ENCODE measurements at regions not wholly inside any gene's neighbourhood (a gene's known extent, or its start where the extent isn't known, plus 50 kb on each side); places are given as distances from the start of the nearest gene placed in this dataset.
"Not testable (repeated sequence)": the region's sequence is repeated elsewhere in the genome, so short reads cannot be mapped to it uniquely, and the experiment has no call there.

- DNase-seq (ENCODE audit: low read depth in 4 of 4, low spot score in 2 of 4): no peak
These were observed 782.5 kb downstream of the TMTC2 start for GRCh38 chr12:83468988-83469908.

DNA sequence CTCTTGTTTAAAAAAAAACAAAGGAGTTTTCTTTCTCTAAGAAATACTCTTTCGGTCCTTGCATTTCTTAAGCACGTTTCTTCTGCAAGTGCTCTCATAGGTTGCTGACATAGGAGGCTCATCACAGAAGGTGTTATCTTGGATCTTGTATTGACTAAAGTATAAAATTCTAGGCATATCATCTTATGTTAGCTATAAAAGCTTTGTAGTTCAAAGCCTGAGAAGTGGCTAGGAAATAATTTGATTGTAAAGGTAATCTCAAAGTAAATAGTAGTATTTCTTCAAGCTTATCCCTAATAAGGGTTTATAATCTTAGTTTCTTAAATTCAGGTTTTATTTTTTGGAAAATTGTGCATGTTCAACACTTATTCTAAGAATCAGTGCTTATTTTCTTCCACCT lies 778.9 kb downstream of the TMTC2 start:
- DNase-seq (ENCODE audit: low read depth in 4 of 4, low spot score in 2 of 4): no peak

GRCh38 chr12:83462419-83462818 lies 775.7 kb downstream of the TMTC2 start:
- no peak for DNase-seq (ENCODE audit: low read depth in 4 of 4, low spot score in 2 of 4)

DNA sequence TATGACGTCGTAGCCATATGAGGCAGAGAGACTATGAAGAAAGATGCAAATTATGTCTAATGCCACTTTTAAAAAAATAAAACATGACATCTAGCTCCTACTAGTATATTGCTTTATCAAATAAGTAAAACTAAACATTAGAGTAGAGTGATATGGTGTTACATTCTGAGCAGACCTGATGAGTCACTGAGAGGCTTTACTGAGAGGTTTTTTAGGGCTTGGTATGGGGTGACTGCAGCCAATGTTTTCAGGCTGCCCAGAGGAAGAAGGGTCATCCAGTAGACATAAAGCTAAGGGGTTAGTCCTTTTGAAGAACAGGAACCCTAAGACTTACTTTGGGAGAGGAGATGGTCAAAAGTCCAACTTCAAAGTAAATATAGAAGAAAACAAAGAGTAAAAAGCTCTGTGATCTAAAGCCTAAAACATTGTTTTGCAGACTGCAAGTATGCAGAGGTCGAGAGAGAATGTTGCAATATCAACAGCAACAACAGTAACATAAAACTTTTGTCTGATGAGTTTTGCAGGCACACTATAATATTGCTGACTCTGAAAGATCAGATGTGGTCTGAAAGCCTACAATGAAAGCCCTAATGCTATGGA lies 774.7 kb downstream of the TMTC2 start:
- DNase-seq (ENCODE audit: low read depth in 4 of 4, low spot score in 2 of 4): no peak

GRCh38 chr12:83451189-83451588 lies 764.5 kb downstream of the TMTC2 start:
- no peak for DNase-seq (ENCODE audit: low read depth in 4 of 4, low spot score in 2 of 4)

GRCh38 chr12:83434600-83434999 lies 747.9 kb downstream of the TMTC2 start:
- no peak for DNase-seq (ENCODE audit: low read depth in 4 of 4, low spot score in 2 of 4)

- DNase-seq (ENCODE audit: low read depth in 4 of 4, low spot score in 2 of 4): no peak
These were observed 745.5 kb downstream of the TMTC2 start for GRCh38 chr12:83432176-83432719.

DNA sequence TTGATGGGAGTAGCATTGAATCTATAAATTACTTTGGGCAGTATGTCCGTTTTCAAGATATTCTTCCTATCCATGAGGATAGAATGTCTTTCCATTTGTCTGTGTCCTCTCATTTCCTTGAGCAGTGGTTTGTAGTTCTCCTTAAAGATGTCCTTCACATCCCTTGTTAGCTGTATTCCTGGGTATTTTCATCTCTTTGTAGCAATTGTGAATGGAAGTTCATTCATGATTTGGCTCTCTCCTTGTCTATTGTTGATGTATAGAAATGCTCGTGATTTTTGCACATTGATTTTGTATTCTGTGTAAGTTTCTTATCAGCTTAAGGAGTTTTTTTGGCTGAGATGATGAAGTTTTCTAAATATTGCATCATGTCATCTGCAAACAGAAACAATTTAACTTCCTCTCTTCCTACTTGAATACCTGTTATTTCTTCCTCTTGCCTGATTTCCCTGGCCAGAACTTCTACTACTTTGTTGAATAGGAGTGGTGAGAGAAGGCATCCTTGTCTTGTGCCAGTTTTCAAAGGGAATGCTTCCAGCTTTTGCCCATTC lies 741.0 kb downstream of the TMTC2 start:
- DNase-seq (ENCODE audit: low read depth in 4 of 4, low spot score in 2 of 4): not testable (repeated sequence)

DNA sequence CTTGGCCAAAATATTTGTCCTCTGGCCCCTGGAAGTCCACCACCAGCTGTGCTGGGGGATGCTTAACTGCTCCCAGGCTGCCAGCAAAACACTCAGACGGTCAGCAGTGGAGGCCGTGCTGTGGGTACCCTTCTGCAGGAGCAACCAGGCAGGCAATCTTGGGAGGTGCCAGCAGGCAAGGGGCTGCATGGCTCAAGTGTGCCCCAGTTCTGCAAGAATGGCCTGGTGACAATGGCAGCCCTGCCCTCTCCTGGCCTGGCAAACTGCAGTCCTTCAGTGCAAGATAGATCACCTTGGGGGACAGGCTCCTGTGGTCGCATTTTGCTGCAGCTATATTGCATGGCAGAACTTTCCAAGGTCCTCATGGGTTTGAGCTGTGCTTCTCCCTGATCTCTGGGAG lies 728.3 kb downstream of the TMTC2 start:
- DNase-seq (ENCODE audit: low read depth in 4 of 4, low spot score in 2 of 4): no peak

DNA sequence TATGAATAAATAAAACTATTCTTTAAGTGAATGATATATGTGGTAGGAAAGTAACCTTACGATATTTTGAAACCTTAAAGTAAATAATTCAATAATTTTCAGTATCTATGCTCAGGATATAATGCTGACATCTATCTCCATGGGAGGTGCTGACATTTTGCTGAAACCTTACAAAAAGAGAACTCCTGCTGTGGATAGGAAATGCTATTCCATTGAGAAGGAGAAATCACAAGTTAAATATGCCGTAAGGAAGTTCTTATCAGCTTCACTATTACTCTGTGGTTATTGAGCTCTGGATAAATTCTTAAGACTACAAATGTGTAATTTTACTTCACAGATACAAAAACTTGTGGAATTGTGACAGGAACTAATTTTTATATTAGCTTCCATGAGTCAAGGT lies 722.1 kb downstream of the TMTC2 start:
- no peak for DNase-seq (ENCODE audit: low read depth in 4 of 4, low spot score in 2 of 4)

DNA sequence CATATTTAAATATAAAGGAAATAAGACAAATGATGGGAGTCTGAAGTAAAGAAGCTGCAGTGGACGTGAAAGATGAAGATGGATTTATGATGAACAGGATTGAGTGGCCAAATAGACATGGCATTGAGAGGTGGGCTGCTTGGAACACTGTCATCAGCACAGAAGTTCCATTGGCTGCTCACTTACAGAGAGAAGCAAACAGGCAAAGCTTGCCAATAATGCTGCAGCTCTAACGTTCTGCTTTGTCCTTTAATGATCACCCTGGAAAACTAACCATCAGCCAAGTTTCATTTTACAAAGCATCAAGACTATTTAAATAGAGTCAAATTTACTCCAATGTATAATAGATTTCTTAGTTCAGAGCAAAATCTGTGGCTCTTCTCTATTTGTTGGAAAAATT lies 721.4 kb downstream of the TMTC2 start:
- no peak for DNase-seq (ENCODE audit: low read depth in 4 of 4, low spot score in 2 of 4)

GRCh38 chr12:83404521-83404920 lies 717.8 kb downstream of the TMTC2 start:
- DNase-seq (ENCODE audit: low read depth in 4 of 4, low spot score in 2 of 4): no peak

DNA sequence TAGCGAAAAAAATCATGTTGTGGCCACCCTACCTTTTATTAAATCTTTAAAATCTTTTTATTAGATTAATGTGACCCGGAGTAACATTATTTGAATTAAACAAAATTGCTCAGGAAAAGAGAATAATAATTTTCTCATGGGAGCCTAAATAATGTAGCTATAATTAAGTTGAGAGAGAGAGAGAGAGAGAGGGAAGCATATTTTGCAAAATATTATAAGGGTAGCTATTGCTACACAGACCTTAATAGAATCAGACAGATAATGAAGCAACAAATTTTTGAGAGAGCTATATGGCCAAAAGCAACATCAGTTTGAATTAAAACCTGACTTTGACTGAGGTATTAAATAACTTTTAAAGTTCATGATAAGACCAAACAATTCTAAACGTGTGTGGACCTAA lies 703.5 kb downstream of the TMTC2 start:
- no peak for DNase-seq (ENCODE audit: low read depth in 4 of 4, low spot score in 2 of 4)

DNA sequence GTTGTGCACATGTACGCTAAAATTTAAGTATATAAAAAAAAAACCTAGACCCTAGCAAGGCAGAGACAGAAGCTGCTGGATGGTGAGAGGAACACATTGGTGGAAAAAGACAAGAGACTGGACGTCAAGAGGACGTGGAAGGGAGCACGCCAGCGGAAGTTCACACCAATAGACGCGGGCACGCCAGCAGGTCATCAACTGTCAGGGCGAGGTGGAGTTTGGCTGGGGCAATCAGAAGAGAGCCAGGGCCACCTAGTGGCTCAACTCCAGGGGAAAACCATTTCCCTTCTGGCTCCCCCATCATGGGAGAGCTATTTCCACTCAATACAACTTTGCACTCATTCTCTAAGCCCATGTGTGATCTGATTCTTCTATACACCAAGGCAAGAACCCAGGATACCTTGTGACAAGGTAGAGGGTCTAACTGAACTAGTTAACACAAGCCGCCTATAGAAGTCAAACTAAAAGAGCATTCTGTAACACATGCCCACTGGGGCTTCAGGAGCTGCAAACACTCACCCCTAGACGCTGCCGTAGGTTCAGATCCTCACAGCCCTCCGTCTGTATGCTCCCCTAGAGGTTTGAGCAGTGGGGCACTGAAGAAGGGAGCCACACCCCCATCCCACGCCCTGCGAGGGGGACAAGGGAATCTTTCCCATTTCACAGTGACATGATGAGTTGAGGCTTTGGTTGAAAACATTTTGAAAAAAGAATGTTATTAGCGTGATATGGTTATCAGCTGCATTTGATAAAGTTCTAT lies 702.7 kb downstream of the TMTC2 start:
- DNase-seq (ENCODE audit: low read depth in 4 of 4, low spot score in 2 of 4): no peak

GRCh38 chr12:83388551-83388950 lies 701.8 kb downstream of the TMTC2 start:
- DNase-seq (ENCODE audit: low read depth in 4 of 4, low spot score in 2 of 4): no peak

- DNase-seq (ENCODE audit: low read depth in 4 of 4, low spot score in 2 of 4): no peak
These were observed 700.0 kb downstream of the TMTC2 start for GRCh38 chr12:83386527-83387264.

DNA sequence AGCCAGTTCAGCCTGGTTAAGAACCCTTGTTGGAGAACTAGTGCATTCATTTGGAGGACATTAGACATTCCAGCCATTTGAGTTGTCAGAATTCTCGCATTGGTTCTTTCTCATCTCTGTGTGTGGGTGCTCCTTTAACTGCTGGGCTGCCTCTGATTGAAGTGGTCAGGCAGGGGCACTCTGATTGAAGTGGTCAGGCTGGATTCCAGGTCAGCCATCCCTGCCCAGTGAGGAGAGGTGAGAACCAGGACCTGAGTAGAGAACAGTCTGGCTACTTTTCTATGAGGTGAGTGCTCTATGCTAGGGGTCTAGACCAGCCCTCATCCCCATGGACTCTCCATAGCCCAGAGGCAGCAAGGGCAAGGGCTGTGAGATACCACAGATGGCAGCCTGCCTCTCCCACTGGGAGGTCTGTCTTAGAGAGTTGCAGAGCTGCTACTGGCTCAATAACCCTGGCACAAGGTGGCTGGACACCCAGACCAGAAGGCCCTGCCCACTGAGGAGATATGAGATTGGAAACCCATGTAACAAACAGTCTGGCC lies 691.6 kb downstream of the TMTC2 start:
- no peak for DNase-seq (ENCODE audit: low read depth in 4 of 4, low spot score in 2 of 4)

DNA sequence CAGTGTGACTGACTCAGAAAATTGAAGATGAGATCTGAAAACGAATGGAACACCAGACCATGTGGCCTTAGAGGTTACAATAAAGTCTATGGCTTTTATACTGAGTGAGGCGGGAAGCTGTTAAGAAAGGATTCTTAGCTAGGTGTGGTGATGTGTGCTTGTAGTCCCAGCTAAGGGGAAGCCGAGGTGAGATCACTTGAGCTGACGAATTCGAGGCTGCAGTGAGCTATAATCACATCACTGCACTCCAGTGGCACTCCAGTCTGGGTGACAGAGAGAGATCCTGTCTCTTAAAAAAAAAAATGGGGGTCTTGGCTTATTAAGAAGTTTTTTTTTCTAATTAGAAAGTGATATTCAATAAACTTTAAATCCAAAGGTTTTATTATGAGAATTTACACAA lies 678.6 kb downstream of the TMTC2 start:
- no peak for DNase-seq (ENCODE audit: low read depth in 4 of 4, low spot score in 2 of 4)

- no peak for DNase-seq (ENCODE audit: low read depth in 4 of 4, low spot score in 2 of 4)
These were observed 674.8 kb downstream of the TMTC2 start for GRCh38 chr12:83361475-83361874.

- no peak for DNase-seq (ENCODE audit: low read depth in 4 of 4, low spot score in 2 of 4)
These were observed 674.4 kb downstream of the TMTC2 start for GRCh38 chr12:83361071-83361470.

Data from left renal cortex interstitium (tissue), 4 donors.